Glutamatergic neuron (in vitro differentiated cells): ENCODE measurements at regions not wholly inside any gene's neighbourhood (a gene's known extent, or its start where the extent isn't known, plus 50 kb on each side); places are given as distances from the start of the nearest gene placed in this dataset.

Source experiments
- DNase-seq: peaks from one replicate; pipeline ENCODE4 v3.0.0; 2022
- H3K27ac Mint-ChIP-seq: one replicate; pipeline ENCODE4 v1.8.0; 2020; ENCODE audit warnings: mild to moderate bottlenecking, mixed read lengths, inconsistent platforms; ENCODE audit not compliant: unreplicated experiment
- H3K27me3 Mint-ChIP-seq: one replicate; pipeline ENCODE4 v1.8.0; 2020; ENCODE audit warnings: mild to moderate bottlenecking, moderate library complexity, mixed read lengths, inconsistent platforms; ENCODE audit not compliant: unreplicated experiment
- H3K36me3 Mint-ChIP-seq: one replicate; pipeline ENCODE4 v1.8.0; 2020; ENCODE audit warnings: mild to moderate bottlenecking, mixed read lengths, inconsistent platforms; ENCODE audit not compliant: unreplicated experiment
- H3K4me1 Mint-ChIP-seq: one replicate; pipeline ENCODE4 v1.8.0; 2020; ENCODE audit warnings: mild to moderate bottlenecking, low read depth, mixed read lengths, inconsistent platforms; ENCODE audit not compliant: unreplicated experiment
- H3K4me3 Mint-ChIP-seq: one replicate; pipeline ENCODE4 v1.8.0; 2020; ENCODE audit warnings: mild to moderate bottlenecking, mixed read lengths, inconsistent platforms; ENCODE audit not compliant: unreplicated experiment
- H3K9me3 Mint-ChIP-seq: one replicate; pipeline ENCODE4 v1.8.0; 2020; ENCODE audit warnings: mild to moderate bottlenecking, moderate library complexity, mixed read lengths, inconsistent platforms; ENCODE audit not compliant: unreplicated experiment
- CTCF ChIP-seq: fragments of 200-600 bp; sonication (generic); IDR thresholded peaks from one replicate; pipeline ENCODE4 v1.5.0; 2021; ENCODE audit not compliant: partially characterized antibody, unreplicated experiment

DNA sequence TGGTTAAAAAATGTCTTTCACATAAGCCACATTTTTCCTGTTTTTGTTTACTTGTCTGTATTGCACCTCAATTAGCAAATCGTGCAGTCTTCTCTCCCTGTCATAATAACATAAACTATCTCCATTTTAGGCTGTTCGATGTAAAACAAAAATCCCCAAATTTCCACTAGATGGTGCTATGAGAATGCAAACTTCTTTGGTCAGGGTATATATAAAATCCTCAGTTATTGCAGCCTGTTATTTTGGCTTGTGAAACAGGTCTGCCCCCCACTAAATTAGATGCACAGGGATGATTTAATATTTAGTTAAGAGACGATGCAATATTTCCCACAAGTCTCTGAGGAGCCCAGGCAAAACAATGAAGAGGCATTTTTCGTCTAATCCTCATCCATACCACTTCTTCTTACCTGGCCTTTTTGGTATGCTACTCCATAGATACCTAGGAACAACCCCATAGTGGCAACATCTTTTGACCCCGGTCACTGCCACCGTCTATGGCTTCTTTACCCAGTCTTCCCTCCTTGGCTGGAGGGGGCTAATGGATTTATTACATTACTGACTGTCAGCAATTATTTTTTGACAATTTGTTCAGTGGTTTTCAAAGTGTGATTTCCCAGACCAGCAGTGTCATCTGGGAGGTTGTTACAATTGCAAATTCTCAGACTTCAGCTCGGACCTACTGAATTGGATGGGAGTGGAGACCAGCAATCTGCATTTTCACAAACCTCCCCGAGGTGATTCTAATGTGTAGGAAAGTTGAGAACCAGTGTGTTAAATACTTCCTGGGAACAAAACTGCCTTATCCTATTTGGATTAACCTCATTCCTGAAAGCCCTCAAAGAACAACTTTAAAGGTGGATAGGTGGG lies 117.4 kb upstream of the CWC22 start:
- TF ChIP-seq CTCF: peak; percentile 77
- no peaks in the 10 kb centered on the region for H3K36me3 Mint-ChIP-seq
- DNase-seq: no peak
- H3K9me3 Mint-ChIP-seq: no peaks in the 10 kb centered on the region
- H3K27ac Mint-ChIP-seq: no peak overlapping the region
- H3K4me1 Mint-ChIP-seq: peaks cover 8% of the 10 kb centered on the region
- no peaks in the 10 kb centered on the region for H3K27me3 Mint-ChIP-seq
- no peak overlapping the region for H3K4me3 Mint-ChIP-seq

GRCh38 chr2:180122874-180123273 lies 115.8 kb upstream of the CWC22 start:
- TF ChIP-seq CTCF: no peak
- Mint-ChIP-seq H3K27me3 (no peaks in the 10 kb centered on the region), H3K4me3 (no peak overlapping the region), H3K27ac (no peak overlapping the region), H3K36me3 (no peaks in the 10 kb centered on the region), H3K4me1 (peaks cover 8% of the 10 kb centered on the region), H3K9me3 (no peaks in the 10 kb centered on the region)
- no peak for DNase-seq

DNA sequence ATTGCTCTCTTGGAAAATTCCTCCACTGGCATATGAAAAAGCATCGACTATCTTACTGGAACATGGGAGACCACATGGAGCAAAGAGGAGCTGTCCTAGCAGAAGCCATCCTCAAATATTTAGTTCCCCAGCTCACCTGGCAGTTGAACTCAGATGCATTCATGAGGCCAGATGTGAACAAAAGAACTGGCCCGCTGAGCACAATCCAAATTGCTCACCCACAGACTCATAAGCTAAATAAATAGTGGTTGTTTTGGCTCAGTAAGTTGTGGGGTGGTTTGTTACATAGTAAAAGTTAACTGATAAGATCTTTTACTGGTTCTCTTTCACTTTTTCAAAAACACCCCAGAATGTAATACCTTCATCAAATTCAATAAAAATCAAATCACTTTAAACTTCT lies 108.6 kb upstream of the CWC22 start:
- no peaks in the 10 kb centered on the region for H3K36me3 Mint-ChIP-seq

DNA sequence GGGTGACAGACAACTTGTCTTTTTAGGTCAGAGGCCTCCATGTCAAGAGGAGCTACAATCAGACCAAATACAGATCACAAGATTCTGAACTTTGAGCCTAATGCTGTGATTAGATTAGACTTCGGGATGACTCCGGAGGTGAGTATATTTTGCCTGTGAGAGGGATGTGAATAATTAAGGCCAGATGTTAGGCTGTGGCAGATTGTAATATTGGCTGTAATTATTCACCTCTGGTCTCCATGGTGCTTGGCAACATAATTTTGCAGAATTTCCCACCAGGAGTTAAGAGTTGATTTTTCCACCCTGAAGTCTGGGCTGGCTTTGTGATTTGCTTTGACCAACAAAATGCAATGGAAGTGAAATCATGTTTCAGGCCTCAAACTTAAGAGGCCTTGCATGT lies 108.2 kb upstream of the CWC22 start:
- Mint-ChIP-seq H3K4me3 (no peak overlapping the region), H3K36me3 (no peaks in the 10 kb centered on the region), H3K27ac (no peak overlapping the region), H3K4me1 (no peaks in the 10 kb centered on the region), H3K9me3 (no peaks in the 10 kb centered on the region), H3K27me3 (no peaks in the 10 kb centered on the region)
- TF ChIP-seq CTCF: no peak
- no peak for DNase-seq

More for the DNA sequence above, 108.6 kb upstream of the CWC22 start:
- no peak overlapping the region for H3K27ac Mint-ChIP-seq
- no peak overlapping the region for H3K4me3 Mint-ChIP-seq
- no peak for DNase-seq
- H3K27me3 Mint-ChIP-seq: no peaks in the 10 kb centered on the region
- no peak for TF ChIP-seq CTCF
- no peaks in the 10 kb centered on the region for H3K9me3 Mint-ChIP-seq
- no peaks in the 10 kb centered on the region for H3K4me1 Mint-ChIP-seq

DNA sequence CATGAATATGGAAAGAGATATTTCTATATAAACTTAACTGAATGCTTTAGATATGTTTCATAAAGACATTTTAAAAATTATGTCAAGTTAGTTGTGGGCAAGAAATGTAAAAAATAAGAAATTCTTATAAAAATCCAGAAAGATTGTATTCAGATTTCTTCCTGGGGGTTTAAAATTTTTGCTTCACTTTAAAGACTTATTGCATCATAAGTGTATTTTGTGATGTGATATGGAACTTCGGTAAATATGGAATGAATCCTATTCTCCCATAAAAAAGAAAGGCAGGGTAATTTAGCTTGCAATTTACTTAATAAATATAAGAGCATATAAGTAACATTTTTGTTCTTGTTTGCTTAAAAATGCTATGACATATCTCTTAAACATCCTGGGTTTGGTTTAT lies 104.8 kb upstream of the CWC22 start:
- no peaks in the 10 kb centered on the region for H3K4me1 Mint-ChIP-seq
- H3K36me3 Mint-ChIP-seq: no peaks in the 10 kb centered on the region
- no peak overlapping the region for H3K4me3 Mint-ChIP-seq
- no peaks in the 10 kb centered on the region for H3K9me3 Mint-ChIP-seq
- no peak for DNase-seq
- TF ChIP-seq CTCF: no peak
- no peak overlapping the region for H3K27ac Mint-ChIP-seq
- H3K27me3 Mint-ChIP-seq: no peaks in the 10 kb centered on the region
